ENCODE measurements at regions not wholly inside any gene's neighbourhood (a gene's known extent, or its start where the extent isn't known, plus 50 kb on each side); places are given as distances from the start of the nearest gene placed in this dataset.

DNA sequence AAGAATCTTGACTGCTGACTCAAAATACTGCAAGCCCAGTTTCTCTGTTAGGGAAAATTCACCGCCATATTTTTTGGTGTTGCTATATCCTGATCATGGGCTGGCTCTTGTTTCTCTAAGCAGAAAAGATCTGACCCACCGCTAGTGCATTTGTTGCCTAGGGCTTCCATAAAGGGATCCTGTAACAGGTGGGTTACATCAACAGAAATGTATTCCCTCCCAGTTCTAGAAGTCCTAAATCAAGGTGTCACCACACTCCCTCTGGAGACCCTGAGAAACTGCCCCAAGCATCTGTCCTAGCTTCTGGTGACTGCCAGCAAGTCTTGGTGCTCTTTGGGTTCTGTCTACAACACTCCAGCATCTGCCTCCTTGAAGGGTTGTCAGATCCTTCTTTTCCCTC, 99.7 kb downstream of the MAF start (continued):
- TF ChIP-seq, protein P1, sequence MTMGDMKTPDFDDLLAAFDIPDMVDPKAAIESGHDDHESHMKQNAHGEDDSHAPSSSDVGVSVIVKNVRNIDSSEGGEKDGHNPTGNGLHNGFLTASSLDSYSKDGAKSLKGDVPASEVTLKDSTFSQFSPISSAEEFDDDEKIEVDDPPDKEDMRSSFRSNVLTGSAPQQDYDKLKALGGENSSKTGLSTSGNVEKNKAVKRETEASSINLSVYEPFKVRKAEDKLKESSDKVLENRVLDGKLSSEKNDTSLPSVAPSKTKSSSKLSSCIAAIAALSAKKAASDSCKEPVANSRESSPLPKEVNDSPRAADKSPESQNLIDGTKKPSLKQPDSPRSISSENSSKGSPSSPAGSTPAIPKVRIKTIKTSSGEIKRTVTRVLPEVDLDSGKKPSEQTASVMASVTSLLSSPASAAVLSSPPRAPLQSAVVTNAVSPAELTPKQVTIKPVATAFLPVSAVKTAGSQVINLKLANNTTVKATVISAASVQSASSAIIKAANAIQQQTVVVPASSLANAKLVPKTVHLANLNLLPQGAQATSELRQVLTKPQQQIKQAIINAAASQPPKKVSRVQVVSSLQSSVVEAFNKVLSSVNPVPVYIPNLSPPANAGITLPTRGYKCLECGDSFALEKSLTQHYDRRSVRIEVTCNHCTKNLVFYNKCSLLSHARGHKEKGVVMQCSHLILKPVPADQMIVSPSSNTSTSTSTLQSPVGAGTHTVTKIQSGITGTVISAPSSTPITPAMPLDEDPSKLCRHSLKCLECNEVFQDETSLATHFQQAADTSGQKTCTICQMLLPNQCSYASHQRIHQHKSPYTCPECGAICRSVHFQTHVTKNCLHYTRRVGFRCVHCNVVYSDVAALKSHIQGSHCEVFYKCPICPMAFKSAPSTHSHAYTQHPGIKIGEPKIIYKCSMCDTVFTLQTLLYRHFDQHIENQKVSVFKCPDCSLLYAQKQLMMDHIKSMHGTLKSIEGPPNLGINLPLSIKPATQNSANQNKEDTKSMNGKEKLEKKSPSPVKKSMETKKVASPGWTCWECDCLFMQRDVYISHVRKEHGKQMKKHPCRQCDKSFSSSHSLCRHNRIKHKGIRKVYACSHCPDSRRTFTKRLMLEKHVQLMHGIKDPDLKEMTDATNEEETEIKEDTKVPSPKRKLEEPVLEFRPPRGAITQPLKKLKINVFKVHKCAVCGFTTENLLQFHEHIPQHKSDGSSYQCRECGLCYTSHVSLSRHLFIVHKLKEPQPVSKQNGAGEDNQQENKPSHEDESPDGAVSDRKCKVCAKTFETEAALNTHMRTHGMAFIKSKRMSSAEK (CRISPR knock-in tag; IDR thresholded peaks at IDR 0.05; ENCODE audit: borderline replicate concordance): no peak
- TF ChIP-seq SP1 (CRISPR knock-in tag; conservative IDR thresholded peaks at IDR 0.05) (no peak), KAT7 (CRISPR knock-in tag; IDR thresholded peaks at IDR 0.05; ENCODE audit: borderline replicate concordance) (no peak)

DNA sequence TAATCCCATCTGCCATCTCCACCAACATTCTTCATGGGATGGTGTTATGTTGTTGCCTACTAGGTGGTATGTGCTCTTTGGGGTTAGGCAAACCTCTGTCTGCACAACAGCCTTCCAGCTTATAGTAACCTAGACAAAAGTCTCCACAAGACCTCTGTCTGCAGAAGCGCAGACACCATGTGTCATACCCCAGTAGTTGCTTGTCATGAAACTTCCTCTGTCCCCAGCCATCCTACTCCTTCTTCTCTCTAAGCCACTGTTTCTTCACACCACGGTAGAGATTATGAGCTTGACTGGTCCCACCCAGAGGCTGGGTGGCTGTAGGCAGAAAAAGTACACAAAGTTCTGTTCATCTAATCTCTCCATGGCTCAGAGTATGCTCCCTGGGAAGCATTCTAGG, 100.3 kb downstream of the MAF start:
- TF ChIP-seq, protein P2, sequence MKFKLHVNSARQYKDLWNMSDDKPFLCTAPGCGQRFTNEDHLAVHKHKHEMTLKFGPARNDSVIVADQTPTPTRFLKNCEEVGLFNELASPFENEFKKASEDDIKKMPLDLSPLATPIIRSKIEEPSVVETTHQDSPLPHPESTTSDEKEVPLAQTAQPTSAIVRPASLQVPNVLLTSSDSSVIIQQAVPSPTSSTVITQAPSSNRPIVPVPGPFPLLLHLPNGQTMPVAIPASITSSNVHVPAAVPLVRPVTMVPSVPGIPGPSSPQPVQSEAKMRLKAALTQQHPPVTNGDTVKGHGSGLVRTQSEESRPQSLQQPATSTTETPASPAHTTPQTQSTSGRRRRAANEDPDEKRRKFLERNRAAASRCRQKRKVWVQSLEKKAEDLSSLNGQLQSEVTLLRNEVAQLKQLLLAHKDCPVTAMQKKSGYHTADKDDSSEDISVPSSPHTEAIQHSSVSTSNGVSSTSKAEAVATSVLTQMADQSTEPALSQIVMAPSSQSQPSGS (CRISPR knock-in tag; IDR thresholded peaks at IDR 0.05; ENCODE audit: borderline replicate concordance, low read depth): no peak
- no peak for TF ChIP-seq FOXK1 (CRISPR knock-in tag; IDR thresholded peaks at IDR 0.05)
- TF ChIP-seq, protein P3, sequence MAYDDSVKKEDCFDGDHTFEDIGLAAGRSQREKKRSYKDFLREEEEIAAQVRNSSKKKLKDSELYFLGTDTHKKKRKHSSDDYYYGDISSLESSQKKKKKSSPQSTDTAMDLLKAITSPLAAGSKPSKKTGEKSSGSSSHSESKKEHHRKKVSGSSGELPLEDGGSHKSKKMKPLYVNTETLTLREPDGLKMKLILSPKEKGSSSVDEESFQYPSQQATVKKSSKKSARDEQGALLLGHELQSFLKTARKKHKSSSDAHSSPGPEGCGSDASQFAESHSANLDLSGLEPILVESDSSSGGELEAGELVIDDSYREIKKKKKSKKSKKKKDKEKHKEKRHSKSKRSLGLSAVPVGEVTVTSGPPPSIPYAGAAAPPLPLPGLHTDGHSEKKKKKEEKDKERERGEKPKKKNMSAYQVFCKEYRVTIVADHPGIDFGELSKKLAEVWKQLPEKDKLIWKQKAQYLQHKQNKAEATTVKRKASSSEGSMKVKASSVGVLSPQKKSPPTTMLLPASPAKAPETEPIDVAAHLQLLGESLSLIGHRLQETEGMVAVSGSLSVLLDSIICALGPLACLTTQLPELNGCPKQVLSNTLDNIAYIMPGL (CRISPR knock-in tag; IDR thresholded peaks at IDR 0.05): no peak
- TF ChIP-seq, protein P4, sequence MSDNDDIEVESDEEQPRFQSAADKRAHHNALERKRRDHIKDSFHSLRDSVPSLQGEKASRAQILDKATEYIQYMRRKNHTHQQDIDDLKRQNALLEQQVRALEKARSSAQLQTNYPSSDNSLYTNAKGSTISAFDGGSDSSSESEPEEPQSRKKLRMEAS (CRISPR knock-in tag; IDR thresholded peaks at IDR 0.05): no peak
- TF ChIP-seq MYBL2 (CRISPR knock-in tag; IDR thresholded peaks at IDR 0.05): no peak
- TF ChIP-seq SOX15 (CRISPR knock-in tag; IDR thresholded peaks at IDR 0.05): no peak
- no peak for TF ChIP-seq OVOL2 (CRISPR knock-in tag; IDR thresholded peaks at IDR 0.05; ENCODE audit: borderline replicate concordance)
- no peak for TF ChIP-seq NFYB (CRISPR knock-in tag; conservative IDR thresholded peaks at IDR 0.05; ENCODE audit: low read depth)
- TF ChIP-seq ZNF263 (CRISPR knock-in tag; IDR thresholded peaks at IDR 0.05; ENCODE audit: low read depth): no peak
- TF ChIP-seq SMAD4 (CRISPR knock-in tag; IDR thresholded peaks at IDR 0.05): no peak
- TF ChIP-seq ZNF138 (CRISPR knock-in tag; conservative IDR thresholded peaks at IDR 0.05): no peak
- TF ChIP-seq JUN (CRISPR knock-in tag; IDR thresholded peaks at IDR 0.05): no peak
- TF ChIP-seq, protein P5, sequence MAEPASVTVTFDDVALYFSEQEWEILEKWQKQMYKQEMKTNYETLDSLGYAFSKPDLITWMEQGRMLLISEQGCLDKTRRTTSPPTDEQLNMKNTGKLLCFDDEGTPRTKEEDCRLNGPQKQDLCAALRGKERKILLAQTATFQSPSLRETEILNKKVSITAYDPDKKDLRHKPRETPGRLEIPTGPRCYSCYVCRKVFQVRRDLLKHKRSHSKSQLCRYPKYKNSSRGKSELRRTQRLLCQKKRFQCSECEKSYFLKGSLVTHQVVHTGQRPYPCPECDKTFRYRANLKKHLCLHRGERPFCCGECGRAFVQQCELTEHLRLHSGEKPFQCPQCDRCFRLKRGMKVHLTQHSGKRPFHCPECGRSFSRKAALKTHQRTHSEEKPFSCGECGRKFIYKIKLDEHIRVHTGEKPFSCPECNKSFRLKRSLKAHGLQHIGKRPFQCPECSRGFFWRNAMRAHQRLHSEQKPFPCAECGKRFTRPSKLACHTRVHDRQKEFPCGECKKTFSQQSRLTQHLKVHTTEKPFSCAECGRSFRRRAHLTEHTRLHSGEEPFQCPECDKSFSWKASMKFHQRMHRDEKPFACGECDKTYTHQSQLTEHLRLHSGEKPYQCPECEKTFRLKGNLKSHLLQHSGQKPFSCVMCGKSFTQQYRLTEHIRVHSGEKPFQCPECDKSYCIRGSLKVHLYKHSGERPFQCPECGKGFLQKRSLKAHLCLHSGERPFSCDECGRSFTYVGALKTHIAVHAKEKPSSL (CRISPR knock-in tag; conservative IDR thresholded peaks at IDR 0.05): no peak
- TF ChIP-seq CREB1 (CRISPR knock-in tag; IDR thresholded peaks at IDR 0.05): no peak
- no peak for TF ChIP-seq TP53 (CRISPR knock-in tag; IDR thresholded peaks at IDR 0.05)
- TF ChIP-seq, protein P1 (CRISPR knock-in tag; IDR thresholded peaks at IDR 0.05; ENCODE audit: borderline replicate concordance): no peak
- TF ChIP-seq, protein P6, sequence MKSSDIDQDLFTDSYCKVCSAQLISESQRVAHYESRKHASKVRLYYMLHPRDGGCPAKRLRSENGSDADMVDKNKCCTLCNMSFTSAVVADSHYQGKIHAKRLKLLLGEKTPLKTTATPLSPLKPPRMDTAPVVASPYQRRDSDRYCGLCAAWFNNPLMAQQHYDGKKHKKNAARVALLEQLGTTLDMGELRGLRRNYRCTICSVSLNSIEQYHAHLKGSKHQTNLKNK (CRISPR knock-in tag; IDR thresholded peaks at IDR 0.05): no peak
- TF ChIP-seq, protein P7, sequence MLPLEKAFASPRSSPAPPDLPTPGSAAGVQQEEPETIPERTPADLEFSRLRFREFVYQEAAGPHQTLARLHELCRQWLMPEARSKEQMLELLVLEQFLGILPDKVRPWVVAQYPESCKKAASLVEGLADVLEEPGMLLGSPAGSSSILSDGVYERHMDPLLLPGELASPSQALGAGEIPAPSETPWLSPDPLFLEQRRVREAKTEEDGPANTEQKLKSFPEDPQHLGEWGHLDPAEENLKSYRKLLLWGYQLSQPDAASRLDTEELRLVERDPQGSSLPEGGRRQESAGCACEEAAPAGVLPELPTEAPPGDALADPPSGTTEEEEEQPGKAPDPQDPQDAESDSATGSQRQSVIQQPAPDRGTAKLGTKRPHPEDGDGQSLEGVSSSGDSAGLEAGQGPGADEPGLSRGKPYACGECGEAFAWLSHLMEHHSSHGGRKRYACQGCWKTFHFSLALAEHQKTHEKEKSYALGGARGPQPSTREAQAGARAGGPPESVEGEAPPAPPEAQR (CRISPR knock-in tag; IDR thresholded peaks at IDR 0.05): no peak
- ChIA-PET CTCF (no interaction called here), POLR2A (no interaction called here)
- DNase-seq (ENCODE audit: low spot score): no peak
- 0 out of 2 replicates have a peak, but pooled peaks cover 6% of the 10 kb centered on the region for H3K36me3 Mint-ChIP-seq
- no peak for ATAC-seq
- H3K4me1 Mint-ChIP-seq: no peaks in the 10 kb centered on the region
- H3K9me3 Mint-ChIP-seq: peaks cover 22% of the 10 kb centered on the region
- H3K27ac Mint-ChIP-seq: no peak overlapping the region
- H3K27me3 Mint-ChIP-seq (ENCODE audit: low read depth): no peaks in the 10 kb centered on the region
- no peak overlapping the region for H3K4me3 Mint-ChIP-seq
